Stimulated activated CD4-positive, alpha-beta T cell treated with anti-CD3 and anti-CD28 coated beads, Interleukin-2, amount 100 ng/mL, for 24 hours (primary cell): ENCODE measurements at regions not wholly inside any gene's neighbourhood (a gene's known extent, or its start where the extent isn't known, plus 50 kb on each side); places are given as distances from the start of the nearest gene placed in this dataset.

Source experiments
- DNase-seq, 2 donors: peaks; one replicate each; pipeline ENCODE4 v3.0.0-alpha.2; 2020

- DNase-seq, result peak; percentile 42
Observed at GRCh38 chr10:63866075-63866746, 345.0 kb downstream of the REEP3 start.

GRCh38 chr10:63866747-63867140 is 345.5 kb downstream of the REEP3 start:
- no peak for DNase-seq

DNA sequence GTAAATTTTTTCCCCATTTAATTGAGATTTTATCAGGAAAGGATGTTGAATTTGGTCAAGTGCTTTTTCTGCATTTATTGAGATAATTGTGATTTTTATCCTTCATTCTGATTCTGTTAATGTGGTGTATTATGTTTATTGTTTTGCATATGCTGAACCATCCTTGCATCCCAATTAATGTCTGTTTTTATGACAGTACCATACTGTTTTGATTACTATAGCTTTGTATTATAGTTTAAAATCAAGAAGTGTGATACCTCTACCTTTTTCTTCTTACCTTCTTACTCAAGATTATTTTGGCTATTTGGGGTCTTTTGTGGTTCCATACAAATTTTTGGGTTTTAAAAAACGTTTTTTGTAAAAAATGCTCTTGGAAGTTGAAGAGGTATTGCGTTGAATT is 357.2 kb downstream of the REEP3 start:
- no peak for DNase-seq

GRCh38 chr10:63883861-63884260 is 362.7 kb downstream of the REEP3 start:
- no peak for DNase-seq

GRCh38 chr10:63884426-63884825 is 363.2 kb downstream of the REEP3 start:
- no peak for DNase-seq

DNA sequence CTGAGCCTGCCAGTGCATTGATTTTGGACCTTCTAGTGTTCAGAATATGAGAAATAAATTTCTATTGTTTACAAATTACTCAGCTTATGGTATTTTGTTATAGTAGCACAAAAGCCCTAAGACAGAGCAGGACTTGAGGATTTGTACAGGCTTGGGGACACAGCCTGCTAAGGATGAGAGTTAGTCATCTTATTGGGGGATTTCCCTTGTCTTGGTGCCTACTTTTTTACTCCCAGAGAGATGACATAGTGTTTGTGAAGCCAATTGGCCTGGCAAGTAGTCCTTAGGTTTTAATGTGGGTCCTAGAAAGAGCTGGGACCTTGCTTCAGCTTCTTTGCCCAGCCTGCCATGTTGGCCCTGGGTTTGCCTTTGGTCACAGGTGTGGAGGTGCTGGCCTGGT is 364.0 kb downstream of the REEP3 start:
- no peak for DNase-seq

DNA sequence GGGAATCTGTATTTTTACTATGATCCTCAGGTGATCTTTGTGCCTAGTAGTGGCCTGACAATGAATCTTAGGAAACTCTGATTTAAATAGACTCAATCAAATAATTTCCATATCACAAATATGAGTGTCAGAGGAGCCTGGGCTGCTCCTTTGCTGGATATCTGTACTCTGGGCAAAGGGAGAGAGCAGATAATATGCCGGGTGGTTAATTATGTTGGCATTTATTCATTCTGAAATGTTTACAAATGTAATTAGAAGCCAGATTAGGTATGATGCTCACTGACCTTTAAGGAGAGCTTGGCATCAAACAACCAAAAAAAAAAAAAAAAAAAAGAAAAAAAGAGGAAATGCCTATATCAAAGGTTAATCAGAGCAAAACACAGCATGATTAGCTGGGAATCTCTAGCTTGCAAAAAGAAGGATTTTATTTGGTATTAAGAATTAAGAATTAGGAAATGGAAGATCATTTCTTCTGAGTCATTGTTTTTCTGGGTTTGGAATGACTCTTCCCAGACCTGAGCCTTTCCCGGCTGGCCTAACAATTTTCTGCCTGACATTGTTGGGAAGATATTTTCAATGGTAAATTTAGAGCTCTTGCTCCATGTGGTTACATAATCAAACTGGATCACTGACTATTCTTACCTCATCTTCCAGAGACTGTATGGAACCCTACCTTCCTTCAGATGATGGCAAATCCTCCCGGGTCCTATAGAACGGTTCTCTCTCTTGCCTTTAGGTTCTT is 365.3 kb downstream of the REEP3 start:
- DNase-seq, result no peak

- no peak for DNase-seq
Observed at GRCh38 chr10:63887023-63887589, 365.9 kb downstream of the REEP3 start.

GRCh38 chr10:63887600-63888370 is 366.6 kb downstream of the REEP3 start:
- DNase-seq, result no peak

GRCh38 chr10:63889803-63890202 is 368.6 kb downstream of the REEP3 start:
- no peak for DNase-seq

DNA sequence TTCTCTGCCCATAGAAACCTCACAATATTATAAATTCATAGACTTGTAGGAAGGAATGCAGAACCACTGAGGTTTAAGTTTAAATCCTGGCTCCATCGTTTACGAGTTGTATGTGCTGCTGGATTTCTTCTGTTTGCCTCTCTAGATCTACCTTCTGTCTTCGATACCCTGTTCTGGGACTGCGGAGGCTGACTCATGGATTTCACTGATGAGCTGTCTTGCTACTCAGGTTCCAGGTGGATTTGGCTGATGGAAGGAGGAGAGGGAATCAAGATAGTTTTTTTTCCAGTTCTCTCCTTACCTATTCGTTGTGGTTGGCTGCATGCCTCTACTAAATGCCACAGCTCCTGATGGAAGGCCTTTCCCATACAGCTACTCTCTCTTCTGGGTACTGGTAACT is 375.8 kb downstream of the REEP3 start:
- DNase-seq, result no peak

DNA sequence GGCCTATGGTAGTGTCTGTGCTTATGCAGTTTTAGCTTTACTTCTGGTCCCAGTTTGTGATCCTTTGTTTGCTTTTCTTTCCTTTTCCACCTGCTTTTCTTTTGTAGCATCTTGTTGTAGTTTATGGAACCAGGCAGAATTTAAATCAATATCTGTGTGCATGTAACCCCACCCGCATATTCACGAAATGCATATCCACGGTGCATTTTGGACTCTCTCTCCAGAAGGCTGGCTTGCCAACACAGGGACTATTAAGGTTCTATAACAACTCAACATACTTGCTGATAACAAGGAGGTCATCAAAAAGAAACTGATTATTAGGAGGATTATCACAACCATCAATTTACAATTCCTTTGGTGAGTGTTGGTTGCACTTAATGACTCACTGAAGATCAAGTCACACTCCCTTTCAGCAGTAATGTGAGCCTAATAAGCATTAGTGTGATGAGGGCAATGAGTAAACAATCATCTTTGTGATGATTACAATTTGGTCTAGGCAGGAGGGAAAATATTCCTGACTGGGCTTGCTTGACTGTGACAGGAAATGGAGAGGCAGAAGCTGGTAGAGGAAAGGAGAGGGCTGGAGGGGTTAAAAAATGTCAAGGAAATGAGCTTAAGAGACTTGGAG is 378.6 kb downstream of the REEP3 start:
- no peak for DNase-seq

DNA sequence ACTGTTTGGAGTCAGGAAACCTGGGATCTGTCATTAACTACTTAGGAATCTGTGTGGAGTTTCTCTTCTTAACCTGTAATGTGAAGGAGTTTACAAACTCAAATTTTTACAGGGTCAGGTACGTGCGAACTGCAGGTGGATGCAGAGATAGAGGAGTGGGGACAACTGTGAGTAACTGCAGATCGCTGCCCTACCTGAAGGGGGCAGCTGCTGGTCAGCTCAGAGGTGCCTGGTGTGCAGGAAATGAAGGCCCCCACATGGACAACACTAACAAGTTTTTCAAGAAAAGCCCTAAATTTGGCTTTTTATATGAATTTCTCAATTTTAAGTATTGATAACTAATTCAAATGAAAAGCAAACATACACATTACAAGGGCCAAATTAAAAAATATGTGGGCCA is 380.0 kb downstream of the REEP3 start:
- DNase-seq, result no peak

- DNase-seq, result no peak
Observed at GRCh38 chr10:63901881-63902280, 380.7 kb downstream of the REEP3 start.

GRCh38 chr10:63910806-63911205 is 389.6 kb downstream of the REEP3 start:
- no peak for DNase-seq

DNA sequence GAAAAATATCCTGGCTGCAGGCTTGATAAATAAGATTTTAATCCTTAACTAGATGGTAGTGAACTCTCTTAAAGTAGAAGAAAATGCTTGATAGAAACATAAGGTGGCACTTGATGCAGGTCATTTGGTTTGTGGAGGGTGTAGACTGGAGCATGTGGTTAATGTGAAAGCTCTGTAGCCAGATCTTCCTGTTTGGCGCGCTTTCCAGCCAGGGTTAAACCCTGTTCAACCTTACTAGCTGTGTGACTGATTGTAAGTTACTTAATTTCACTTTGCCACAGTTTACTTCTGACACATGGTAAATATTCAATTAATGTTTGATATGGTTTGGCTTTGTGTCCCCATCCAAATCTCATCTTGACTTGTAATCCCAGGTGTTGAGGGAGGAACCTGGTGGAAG is 394.0 kb downstream of the REEP3 start:
- no peak for DNase-seq

DNA sequence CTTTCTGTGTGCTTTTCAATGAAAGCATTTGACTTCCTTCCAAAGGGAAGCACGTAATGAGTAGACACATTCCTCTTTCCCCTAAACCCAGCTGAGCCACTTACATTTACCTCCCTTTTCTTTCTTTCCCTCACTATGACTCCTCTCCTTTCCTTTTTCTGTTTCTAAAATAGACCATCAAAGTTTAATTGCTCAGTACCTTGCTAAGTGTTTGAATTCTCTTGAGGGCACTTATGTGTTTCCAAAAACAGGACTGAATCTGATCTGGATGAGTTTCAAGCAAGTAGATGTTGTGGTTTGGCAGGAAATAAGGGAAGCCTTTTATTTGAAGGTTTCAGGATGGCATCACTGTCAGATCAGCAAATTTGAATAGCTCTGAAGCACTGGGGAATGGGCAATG is 396.2 kb downstream of the REEP3 start:
- no peak for DNase-seq

DNA sequence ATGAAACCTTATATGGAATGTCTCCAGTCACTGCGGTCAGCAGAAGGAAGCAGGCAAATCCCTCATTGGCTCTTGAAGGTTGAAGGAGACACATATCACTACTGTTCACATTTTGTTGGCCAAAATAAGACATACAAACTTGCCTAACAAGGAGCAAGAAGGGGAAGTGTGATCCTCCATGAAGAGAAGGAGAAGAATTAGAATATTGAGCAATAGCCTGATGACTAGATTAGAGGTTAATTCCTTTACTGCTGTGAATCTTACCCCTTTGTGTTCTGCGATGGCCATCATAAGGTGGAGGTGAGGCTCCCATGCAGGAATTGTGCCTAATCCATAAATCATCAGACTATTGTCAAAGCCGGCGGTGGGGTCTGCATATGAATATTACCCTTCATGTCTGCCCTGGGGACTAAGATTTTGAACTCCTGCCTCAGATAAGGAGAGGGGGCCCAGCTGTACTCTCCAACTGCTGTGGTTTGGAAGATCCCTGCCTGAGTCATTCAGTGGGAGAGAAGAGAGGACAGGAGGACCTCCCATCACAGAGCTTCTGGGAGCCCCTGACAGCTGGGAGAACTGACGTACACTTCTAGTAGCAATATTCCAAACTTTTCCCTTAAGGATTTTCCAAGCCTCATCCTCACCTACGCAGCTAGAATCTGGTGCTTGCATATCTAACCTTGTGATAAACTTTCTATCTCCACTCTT is 398.5 kb downstream of the REEP3 start:
- DNase-seq, result no peak

- no peak for DNase-seq
Observed at GRCh38 chr10:63920926-63921325, 399.7 kb downstream of the REEP3 start.

DNA sequence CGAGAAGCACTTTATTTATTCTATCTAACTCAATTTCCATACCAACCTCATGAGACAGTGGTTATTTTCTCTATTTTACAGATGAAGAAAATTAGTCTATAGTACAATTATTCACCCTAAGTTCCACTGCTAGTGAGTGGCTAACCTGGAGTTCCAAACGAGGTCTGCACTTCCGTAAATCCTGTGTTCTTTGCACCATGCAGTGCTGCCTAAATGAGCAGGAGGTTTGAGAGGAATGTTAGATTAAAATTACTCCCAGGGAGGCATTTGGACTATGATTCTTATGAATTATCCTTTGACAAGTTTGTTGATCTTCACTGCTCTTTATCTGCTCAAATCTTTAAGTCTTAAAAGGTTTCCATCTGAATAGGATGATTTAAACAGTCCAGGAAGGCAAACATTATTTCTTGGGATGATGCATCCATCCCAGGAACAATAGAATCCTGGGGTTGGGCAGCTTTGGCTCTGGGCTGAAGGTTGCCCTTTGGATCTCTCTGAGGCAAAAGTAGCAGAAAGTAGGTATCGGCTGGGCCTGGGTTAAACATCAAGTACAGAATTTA is 400.8 kb downstream of the REEP3 start:
- DNase-seq, result no peak

DNA sequence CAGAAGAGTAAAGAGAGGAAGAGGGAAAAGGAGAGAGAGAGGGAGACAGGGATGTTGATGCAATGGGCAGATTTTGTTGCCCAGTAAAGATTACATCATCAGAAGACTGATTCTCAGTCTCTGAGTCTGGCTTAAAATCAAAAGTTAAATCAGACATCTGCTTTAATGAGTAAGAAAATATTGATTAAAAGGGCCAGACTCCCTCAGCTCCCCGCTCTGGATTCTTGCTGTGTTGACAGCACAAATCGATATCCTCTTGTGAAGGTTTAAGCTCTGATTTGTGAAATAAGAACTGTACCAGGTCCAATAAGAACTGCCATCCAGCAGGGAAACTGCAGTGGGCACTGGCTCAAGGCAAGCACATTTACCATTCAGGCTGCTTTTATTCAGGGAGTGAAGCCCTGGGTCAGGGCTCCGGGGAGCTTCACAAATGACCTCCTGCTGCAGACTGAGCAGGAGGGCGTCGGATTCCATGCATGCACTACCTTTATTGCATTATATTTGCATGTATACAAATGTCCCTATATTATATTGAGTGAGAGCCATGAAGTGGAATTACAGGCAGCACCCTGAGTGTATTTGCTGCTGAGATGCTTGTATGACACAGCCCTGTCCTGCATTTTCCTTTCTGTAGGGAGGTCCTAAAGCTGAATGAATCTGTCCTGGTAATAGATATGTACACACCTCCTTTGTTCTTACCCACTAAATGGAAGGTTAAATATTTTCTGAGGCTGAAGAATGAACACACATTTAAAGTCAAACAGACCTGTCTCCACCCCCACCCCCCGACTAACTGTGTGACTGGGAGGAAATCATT is 401.5 kb downstream of the REEP3 start:
- DNase-seq, result no peak
